NCI-H345 treated with DMSO at 0.1 percent for 48 hours (cell line): ENCODE measurements at regions not wholly inside any gene's neighbourhood (a gene's known extent, or its start where the extent isn't known, plus 50 kb on each side); places are given as distances from the start of the nearest gene placed in this dataset.
A peak's percentile ranks its signal among the peaks of the same experiment; 100 is the strongest.
"Not testable (repeated sequence)": the region's sequence is repeated elsewhere in the genome, so short reads cannot be mapped to it uniquely, and the experiment has no call there.

Source experiments
- DNase-seq: peaks from one replicate; lab custom pipeline; 2025; ENCODE audit not compliant: unreplicated experiment; lab: John Stamatoyannopoulos, UW

DNA sequence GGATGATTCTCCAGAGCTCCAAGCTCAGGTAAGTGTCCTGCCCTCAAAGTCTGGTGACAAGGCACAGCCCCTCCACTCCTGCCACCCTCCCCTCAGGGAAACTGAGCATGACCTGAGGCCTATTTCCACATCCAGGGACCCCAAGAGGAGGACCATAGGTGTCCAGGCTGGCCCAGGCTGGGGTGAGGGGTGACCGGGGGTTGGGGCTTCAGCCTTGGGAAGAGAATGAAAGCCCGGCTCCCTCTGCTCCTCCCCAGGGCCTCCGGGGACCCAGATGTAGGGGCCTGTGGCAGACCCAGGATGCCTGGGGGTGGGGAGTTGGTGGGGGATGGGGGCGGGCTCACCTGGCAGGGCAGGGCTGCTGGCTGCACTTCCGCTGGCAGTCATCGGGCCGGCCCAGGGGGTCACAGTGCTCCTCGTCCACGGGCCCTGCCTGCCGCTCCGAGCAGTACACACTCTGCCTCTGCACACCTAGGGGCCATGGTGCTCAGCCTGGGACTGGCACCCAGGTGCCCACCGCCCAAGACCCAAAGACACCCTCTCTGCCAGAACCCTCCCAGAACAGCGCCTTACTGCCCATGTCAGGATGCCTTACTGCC, 116.5 kb upstream of the AKAP13 start:
- not testable (repeated sequence) for DNase-seq

DNA sequence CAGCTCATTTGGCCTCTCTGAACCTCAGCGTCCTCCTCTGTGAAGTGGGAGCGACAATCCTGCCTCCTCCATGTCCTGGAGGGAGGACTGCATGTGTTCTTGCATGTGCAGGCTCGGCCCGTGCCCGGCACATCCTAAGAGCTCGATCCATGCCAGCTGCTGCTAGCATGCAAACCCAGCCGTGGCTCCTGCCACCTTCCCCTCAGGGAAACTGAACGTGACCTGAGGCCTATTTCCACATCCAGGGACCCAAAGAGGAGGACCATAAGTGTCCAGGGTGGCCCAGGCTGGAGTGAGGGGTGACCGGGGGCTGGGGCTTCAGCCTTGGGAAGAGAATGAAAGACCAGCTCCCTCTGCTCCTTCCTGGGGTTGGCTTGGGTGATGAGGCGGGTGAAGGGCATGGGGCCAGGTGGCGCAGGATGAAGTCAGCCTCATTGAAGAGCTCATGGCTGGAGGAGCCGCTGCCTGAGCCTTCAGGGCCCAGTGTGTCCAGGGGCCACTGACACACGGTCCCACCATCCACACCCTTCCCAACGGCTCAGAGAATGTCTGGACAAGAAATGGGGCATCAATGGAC, 115.7 kb upstream of the AKAP13 start:
- DNase-seq: not testable (repeated sequence)

- DNase-seq: not testable (repeated sequence)
Observed at GRCh38 chr15:85267158-85267857, 113.1 kb upstream of the AKAP13 start.

GRCh38 chr15:85274315-85275050, 105.9 kb upstream of the AKAP13 start:
- DNase-seq: no peak

DNA sequence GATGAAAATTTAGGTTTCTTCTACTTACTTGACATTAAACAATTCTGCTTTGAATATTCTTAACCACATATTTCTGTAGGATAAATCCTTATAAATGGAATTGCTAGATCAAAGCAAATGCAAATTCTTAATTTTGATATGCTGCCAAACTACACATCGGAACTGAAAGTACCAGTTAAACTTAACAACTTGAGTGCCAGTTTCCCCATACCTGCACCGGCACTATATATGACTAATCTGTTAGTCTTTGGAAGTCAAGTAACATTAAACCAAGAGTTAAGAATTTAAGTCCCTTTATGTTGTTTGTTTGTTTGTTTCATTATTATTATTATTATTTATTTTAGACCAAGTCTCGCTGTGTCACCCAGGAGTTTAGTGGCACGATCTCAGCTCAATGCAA, 103.9 kb upstream of the AKAP13 start:
- no peak for DNase-seq

DNA sequence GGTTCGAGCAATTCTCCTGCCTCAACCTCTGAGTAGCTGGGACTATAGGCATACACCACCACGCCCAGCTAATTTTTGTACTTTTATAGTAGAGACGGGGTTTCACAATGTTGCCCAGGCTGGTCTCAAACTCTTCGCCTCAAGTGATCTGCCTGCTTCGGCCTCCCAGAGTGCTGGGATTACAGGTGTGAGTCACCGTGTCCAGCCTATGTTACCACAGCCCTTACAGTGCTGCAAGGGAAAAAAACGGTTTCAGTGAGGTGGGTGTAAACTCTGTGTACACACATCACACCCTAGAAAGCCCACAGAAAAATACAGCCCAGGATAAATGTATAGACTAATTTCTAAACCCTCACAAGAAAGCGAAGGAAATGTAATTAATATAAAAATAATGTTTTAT, 103.5 kb upstream of the AKAP13 start:
- DNase-seq: no peak

DNA sequence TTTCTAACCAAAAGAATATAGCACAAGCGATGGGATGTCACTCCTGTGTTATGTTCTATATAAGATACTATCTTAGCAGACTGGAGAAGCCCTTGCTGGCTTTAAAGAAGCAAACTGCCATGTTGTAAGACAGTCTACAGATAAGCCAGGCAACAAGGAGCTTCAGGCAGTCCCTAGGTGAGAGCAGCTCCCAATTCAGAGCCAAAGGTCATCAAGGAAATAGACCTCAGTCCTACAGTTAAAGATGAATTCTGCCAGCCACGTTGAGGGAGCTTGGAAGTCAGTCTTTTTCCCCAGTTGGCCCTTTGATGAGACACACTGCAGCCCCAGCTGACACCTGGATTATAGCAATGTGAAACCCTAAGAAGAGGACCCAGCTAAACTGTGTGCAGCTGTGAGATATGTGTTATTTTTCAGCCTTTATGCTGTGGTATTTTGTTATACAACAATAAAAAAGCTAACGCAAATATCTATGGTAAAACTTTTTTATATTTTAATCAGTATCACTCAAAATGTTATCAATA, 102.5 kb upstream of the AKAP13 start:
- DNase-seq: no peak

DNA sequence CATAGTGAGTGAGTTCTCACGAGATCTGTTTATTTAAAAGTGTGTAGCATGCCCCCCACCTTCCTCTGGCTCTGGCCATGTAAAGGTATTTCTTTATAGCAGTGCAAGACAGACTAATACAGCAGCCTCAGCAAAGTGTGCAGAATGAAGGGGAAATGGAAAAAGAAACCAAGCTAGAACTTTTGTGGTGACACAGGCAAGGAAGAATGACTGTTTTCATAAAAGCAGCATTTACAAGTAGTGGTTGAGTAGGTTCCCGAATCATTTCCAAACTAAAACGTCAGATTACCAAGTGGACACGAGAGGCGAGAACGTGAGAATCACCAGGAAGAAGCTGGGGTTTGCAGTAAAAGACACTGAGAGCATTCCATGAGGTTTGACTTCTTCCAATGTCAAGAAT, 100.2 kb upstream of the AKAP13 start:
- DNase-seq: no peak

DNA sequence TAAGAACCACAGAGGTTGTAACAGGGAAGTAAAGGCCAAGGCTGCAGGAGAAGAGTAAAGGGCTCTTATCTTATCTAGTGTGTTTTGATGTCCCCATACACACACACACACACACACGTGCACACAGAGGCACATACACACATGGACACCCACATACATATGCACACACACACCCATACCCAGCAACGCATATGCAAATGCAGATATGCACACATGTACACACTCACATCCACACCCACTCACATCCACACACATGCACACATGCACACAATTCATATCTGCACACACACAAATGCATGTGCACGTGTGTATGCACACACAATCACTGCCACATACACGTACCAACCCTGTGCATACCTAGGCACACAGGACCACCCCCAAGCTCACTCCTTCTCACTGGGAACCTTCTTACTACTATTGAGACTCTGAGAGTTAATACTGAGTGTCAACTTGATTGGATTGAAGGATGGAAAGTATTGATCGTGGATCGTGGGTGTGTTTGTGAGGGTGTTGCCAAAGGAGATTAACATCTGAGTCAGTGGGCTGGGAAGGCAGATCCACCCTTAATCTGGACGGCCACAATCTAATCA, 99.0 kb upstream of the AKAP13 start:
- DNase-seq: no peak

GRCh38 chr15:85282504-85283115, 97.8 kb upstream of the AKAP13 start:
- no peak for DNase-seq

GRCh38 chr15:85283815-85284214, 96.6 kb upstream of the AKAP13 start:
- DNase-seq: not testable (repeated sequence)

GRCh38 chr15:85284497-85284896, 95.9 kb upstream of the AKAP13 start:
- DNase-seq: no peak

DNA sequence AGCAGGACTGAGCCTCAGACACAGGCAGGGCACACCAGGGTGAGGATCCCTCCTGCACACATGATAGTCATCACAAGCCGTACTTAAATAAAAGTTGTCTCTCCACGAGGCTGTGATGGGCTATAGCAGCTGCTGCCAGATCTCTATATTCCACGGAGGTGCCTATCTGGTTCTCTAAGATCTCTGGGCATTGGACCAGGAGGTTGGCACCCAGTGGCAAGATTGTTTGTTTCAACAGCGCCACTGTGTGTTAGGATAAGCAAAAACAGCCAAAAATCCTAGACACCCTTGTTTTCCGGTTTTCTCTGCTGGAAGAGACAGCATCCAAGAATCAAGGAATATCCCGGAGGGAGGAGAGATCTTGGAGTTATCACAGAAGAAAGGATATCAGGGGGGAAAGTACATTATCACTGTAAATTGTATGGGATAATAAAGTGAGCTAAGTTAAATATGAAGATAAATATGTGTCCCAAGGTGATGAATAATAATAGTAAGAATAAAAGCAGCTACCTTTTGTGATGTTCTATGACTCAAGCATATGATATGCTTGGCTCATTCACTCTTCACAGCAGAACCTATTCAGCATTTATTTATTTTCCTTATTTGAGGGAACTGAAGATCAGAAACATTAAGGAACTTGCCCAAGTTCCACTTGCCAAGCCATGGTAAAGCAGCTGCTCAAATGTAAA, 90.6 kb upstream of the AKAP13 start:
- DNase-seq: peak; percentile 34

DNA sequence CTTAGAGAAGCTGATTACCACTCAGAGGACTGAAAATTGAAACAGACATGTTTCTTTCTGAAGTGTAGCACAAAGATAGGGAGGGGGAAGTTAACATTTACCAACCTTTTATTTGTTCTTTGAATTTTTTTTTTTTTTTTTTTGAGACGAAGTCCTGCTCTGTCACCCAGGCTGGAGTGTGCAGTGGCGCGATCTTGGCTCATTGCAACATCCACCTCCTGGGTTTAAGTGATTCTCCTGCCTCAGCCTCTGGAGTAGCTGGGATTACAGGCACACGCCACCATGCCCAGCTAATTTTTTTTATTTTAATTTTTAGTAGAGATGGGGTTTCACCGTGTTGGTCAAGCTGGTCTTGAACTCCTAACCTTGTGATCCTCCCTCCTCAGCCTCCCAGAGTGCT, 87.8 kb upstream of the AKAP13 start:
- not testable (repeated sequence) for DNase-seq

GRCh38 chr15:85296615-85297402, 83.6 kb upstream of the AKAP13 start:
- peak; percentile 69 for DNase-seq

DNA sequence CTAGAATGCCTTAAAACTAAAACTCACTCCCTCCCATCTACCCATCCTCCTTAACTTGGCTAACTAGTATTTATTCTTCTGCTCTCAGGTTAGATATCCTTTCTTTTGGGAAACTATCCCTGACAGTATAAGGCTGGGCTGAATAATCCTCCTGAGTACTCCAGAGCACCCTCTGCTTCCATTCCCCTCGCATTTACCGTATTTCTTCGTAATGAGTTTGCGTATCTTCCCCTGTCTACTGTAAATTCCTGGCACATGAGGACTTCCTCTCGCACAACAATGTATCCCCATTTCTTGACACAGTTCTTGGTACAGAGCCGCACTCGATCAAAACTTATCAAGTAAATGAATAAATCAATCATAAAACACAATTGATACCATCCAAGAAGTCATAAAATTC, 82.9 kb upstream of the AKAP13 start:
- DNase-seq: no peak

DNA sequence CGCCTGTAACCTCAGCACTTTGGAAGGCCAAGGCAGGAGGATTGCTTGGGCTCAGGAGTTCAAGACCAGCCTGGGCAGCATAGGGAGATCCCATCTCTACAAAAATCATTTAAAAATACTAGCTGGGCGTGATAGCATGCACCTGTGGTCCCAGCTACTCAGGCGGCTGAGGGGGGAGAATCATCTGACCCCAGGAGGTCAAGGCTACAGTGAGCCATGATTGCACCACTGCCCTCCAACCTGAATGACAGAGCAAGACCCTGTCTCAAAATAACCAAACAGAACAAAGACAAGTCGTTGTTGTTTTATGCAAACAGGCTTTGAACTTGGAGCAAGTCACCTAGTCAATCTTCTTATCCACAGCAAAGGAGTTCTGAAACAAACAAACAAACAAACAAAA, 82.0 kb upstream of the AKAP13 start:
- DNase-seq: no peak

GRCh38 chr15:85298941-85299340, 81.5 kb upstream of the AKAP13 start:
- DNase-seq: no peak

- no peak for DNase-seq
Observed at GRCh38 chr15:85302271-85302670, 78.1 kb upstream of the AKAP13 start.
